ENCODE measurements at regions not wholly inside any gene's neighbourhood (a gene's known extent, or its start where the extent isn't known, plus 50 kb on each side); places are given as distances from the start of the nearest gene placed in this dataset.

DNA sequence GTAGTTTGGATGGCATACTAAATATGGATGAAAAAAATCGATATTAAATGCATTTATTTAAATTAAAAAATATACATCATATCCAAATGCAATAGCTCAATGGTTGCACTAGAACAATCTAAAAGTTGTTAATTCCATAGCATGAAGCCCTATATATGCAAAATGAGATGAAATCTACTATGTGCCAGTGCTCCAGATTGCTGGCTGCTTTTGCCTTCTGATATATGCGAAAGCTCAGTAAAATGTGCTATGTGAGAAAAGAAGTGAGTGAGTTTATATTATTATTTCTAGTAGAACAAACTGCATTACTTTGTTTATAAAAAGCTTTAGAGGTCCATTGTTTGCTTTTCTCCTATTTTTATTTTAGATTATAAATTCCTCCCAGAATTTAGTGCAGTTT lies 186.7 kb downstream of the MAT2B start:
- TF ChIP-seq, protein P1, sequence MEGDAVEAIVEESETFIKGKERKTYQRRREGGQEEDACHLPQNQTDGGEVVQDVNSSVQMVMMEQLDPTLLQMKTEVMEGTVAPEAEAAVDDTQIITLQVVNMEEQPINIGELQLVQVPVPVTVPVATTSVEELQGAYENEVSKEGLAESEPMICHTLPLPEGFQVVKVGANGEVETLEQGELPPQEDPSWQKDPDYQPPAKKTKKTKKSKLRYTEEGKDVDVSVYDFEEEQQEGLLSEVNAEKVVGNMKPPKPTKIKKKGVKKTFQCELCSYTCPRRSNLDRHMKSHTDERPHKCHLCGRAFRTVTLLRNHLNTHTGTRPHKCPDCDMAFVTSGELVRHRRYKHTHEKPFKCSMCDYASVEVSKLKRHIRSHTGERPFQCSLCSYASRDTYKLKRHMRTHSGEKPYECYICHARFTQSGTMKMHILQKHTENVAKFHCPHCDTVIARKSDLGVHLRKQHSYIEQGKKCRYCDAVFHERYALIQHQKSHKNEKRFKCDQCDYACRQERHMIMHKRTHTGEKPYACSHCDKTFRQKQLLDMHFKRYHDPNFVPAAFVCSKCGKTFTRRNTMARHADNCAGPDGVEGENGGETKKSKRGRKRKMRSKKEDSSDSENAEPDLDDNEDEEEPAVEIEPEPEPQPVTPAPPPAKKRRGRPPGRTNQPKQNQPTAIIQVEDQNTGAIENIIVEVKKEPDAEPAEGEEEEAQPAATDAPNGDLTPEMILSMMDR (IDR thresholded peaks at IDR 0.05): no peak
- no peak for TF ChIP-seq ZFX (IDR thresholded peaks at IDR 0.05; ENCODE audit: borderline replicate concordance)
